Endothelial cell of umbilical vein (primary cell): ENCODE measurements at regions not wholly inside any gene's neighbourhood (a gene's known extent, or its start where the extent isn't known, plus 50 kb on each side); places are given as distances from the start of the nearest gene placed in this dataset.

Source experiments
- BruUV-seq: library from RNA; stranded (reverse); fragments of 400-500 nt; replicated peaks from 2 replicates; lab custom pipeline; 2021; lab: Mats Ljungman, UMichigan
- CTCF ChIA-PET: fragments of 300-600, 350-600 bp; sonication (Branson Sonifier 250); formaldehyde crosslinking; loops from one replicate; lab custom pipeline; 2021; ENCODE audit warnings: antibody characterized with exemption, inconsistent platforms; lab: Charles Lee
- POLR2A ChIA-PET: fragments of 300-600, 350-600 bp; sonication (Branson Sonifier 250); formaldehyde crosslinking; loops from one replicate; lab custom pipeline; 2021; ENCODE audit warnings: antibody characterized with exemption, inconsistent platforms; lab: Charles Lee
- DNase-seq: peaks from one replicate; pipeline ENCODE4 v3.0.0-alpha.2; 2011; ENCODE audit warnings: low read depth, low spot score
- FAIRE-seq: peaks from 2 replicates; lab custom pipeline; 2011; peaks lifted over from hg19 to GRCh38; lab: Jason Lieb, UNC
- H2AFZ ChIP-seq: 2 replicates; pipeline ENCODE4 v1.6.0; 2012; ENCODE audit warnings: low read depth, low read length, control low read depth, inconsistent platforms
- H3K27ac ChIP-seq: 2 replicates; pipeline ENCODE4 v1.5.1; 2011; ENCODE audit warnings: low read depth, mild to moderate bottlenecking, control low read depth, low read length, moderate library complexity; ENCODE audit not compliant: insufficient read depth
- H3K27me3 ChIP-seq, 2 experiments: 2 replicates each; pipeline versions ENCODE4 v1.6.0 to v1.6.1; 2011; ENCODE audit warnings: low read length in 2 of 2, mixed read lengths in 1 of 2; ENCODE audit not compliant: control insufficient read depth in 2 of 2, insufficient read depth in 2 of 2
- H3K36me3 ChIP-seq, 2 experiments: 2 replicates in 1 of 2; 3 replicates in 1 of 2; pipeline ENCODE4 v1.5.1; 2011; ENCODE audit warnings: low read length in 2 of 2, mild to moderate bottlenecking in 1 of 2, moderate library complexity in 1 of 2; ENCODE audit not compliant: control insufficient read depth in 2 of 2, insufficient read depth in 2 of 2; ENCODE audit errors: extremely low read depth in 1 of 2
- H3K4me1 ChIP-seq: 3 replicates; pipeline ENCODE4 v1.5.1; 2011; ENCODE audit warnings: mild to moderate bottlenecking, low read length; ENCODE audit not compliant: control insufficient read depth, insufficient read depth; ENCODE audit errors: extremely low read depth
- H3K4me2 ChIP-seq: 2 replicates; pipeline ENCODE4 v1.6.1; 2011; ENCODE audit warnings: low read length, control low read depth, mixed read lengths; ENCODE audit not compliant: insufficient read depth
- H3K4me3 ChIP-seq, 3 experiments: fragments of 200-600 bp in 1 of 3; sonication (generic), shearing (Covaris generic) in 1 of 3; replicated peaks in 1 of 3; 2 replicates each; pipeline ENCODE4 v1.5.1; 2011 to 2016; ENCODE audit warnings: control low read depth in 3 of 3, low read length in 3 of 3, mild to moderate bottlenecking in 2 of 3, inconsistent platforms in 1 of 3, low read depth in 1 of 3, moderate library complexity in 1 of 3; ENCODE audit not compliant: insufficient read depth in 1 of 3
- H3K79me2 ChIP-seq: 2 replicates; pipeline ENCODE4 v1.6.0; 2012; ENCODE audit warnings: low read length, inconsistent platforms; ENCODE audit not compliant: control insufficient read depth, insufficient read depth
- H3K9ac ChIP-seq: replicated peaks from 2 replicates; pipeline ENCODE3; 2011; ENCODE audit warnings: low read length, control low read depth; ENCODE audit not compliant: insufficient read depth; ENCODE audit errors: extremely low read depth
- H3K9me1 ChIP-seq: replicated peaks from 3 replicates; pipeline ENCODE4 v1.6.0; 2011; ENCODE audit warnings: mild to moderate bottlenecking, low read length; ENCODE audit not compliant: control insufficient read depth, insufficient read depth; ENCODE audit errors: extremely low read depth
- H3K9me3 ChIP-seq: replicated peaks from 2 replicates; pipeline ENCODE4 v1.5.1; 2012; ENCODE audit warnings: low read length, inconsistent platforms; ENCODE audit not compliant: control insufficient read depth, insufficient read depth
- H4K20me1 ChIP-seq: replicated peaks from 2 replicates; pipeline ENCODE3; 2011; ENCODE audit warnings: mild to moderate bottlenecking, low read length; ENCODE audit not compliant: control insufficient read depth, insufficient read depth; ENCODE audit errors: extremely low read depth
- EZH2 ChIP-seq: IDR thresholded peaks from 2 replicates; pipeline ENCODE4 v1.6.1; 2012; ENCODE audit warnings: borderline replicate concordance, low read depth, mild to moderate bottlenecking, moderate library complexity, low read length, inconsistent platforms; ENCODE audit not compliant: severe bottlenecking
- GATA2 ChIP-seq: IDR thresholded peaks from 2 replicates; pipeline ENCODE4 v1.7.0; 2011; ENCODE audit warnings: low read depth, mild to moderate bottlenecking, moderate library complexity, mixed read lengths, low read length; ENCODE audit not compliant: insufficient read length, insufficient read depth
- JUN ChIP-seq: IDR thresholded peaks from 2 replicates; pipeline ENCODE4 v1.6.1; 2011; ENCODE audit warnings: borderline replicate concordance, low read depth; ENCODE audit not compliant: insufficient read length, insufficient read depth
- MYC ChIP-seq: IDR thresholded peaks from one replicate; pipeline ENCODE4 v1.6.1; 2011; ENCODE audit warnings: mild to moderate bottlenecking, low read depth, low read length
- POLR2A ChIP-seq: IDR thresholded peaks from 2 replicates; pipeline ENCODE4 v1.6.1; 2012; ENCODE audit warnings: low read depth, mild to moderate bottlenecking, control low read depth, low read length
- POLR2AphosphoS5 ChIP-seq: IDR thresholded peaks from 2 replicates; pipeline ENCODE4 v1.6.1; 2012; ENCODE audit warnings: low read depth, mild to moderate bottlenecking, control low read depth, low read length, moderate library complexity; ENCODE audit not compliant: insufficient read depth
- dilution Hi-C: fragments of 300-500 bp; cut with MboI; formaldehyde crosslinking; loops from one replicate; pipeline ENCODE4 v1.15.0; 2019; ENCODE audit warnings: low sequenced_read_pairs; ENCODE audit not compliant: extremely low pct_ligation_motif_present
- intact Hi-C: fragments of 100-400 bp; cut with micrococcal nuclease; formaldehyde crosslinking; loops from one replicate; pipeline ENCODE4 v1.10.0; 2022
- TF ChIP-seq, protein P1 (sequence below), 2 donors: IDR thresholded peaks; 1 replicate in 1 of 2; 2 replicates in 1 of 2; pipeline ENCODE4 v1.5.1; 2011; ENCODE audit warnings: low read length in 2 of 2, mild to moderate bottlenecking in 2 of 2, moderate library complexity in 2 of 2, control low read depth in 1 of 2, inconsistent platforms in 1 of 2, low read depth in 1 of 2; ENCODE audit not compliant: insufficient read depth in 1 of 2; ENCODE audit errors: extremely low read depth in 1 of 2
- TF ChIP-seq, protein P2 (sequence below): IDR thresholded peaks from 2 replicates; pipeline ENCODE4 v1.6.1; 2011; ENCODE audit not compliant: insufficient read depth, insufficient read length

- Histone ChIP-seq H3K27ac (no peak overlapping the region), H3K36me3 (no peaks in the 10 kb centered on the region), H3K27me3 (no peaks in the 10 kb centered on the region), H3K9ac (no peak overlapping the region), H4K20me1 (no peaks in the 10 kb centered on the region), H3K9me1 (no peaks in the 10 kb centered on the region), H3K4me2 (no peak overlapping the region), H2AFZ (no peak overlapping the region), H3K9me3 (no peaks in the 10 kb centered on the region), H3K4me3 (no peak overlapping the region), H3K79me2 (no peaks in the 10 kb centered on the region), H3K4me1 (peaks cover 10% of the 10 kb centered on the region)
- TF ChIP-seq JUN (no peak), POLR2AphosphoS5 (no peak), GATA2 (no peak), POLR2A (no peak), EZH2 (no peak), MYC (no peak)
- TF ChIP-seq, protein P1, sequence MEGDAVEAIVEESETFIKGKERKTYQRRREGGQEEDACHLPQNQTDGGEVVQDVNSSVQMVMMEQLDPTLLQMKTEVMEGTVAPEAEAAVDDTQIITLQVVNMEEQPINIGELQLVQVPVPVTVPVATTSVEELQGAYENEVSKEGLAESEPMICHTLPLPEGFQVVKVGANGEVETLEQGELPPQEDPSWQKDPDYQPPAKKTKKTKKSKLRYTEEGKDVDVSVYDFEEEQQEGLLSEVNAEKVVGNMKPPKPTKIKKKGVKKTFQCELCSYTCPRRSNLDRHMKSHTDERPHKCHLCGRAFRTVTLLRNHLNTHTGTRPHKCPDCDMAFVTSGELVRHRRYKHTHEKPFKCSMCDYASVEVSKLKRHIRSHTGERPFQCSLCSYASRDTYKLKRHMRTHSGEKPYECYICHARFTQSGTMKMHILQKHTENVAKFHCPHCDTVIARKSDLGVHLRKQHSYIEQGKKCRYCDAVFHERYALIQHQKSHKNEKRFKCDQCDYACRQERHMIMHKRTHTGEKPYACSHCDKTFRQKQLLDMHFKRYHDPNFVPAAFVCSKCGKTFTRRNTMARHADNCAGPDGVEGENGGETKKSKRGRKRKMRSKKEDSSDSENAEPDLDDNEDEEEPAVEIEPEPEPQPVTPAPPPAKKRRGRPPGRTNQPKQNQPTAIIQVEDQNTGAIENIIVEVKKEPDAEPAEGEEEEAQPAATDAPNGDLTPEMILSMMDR (IDR thresholded peaks at IDR 0.05; ENCODE audit: extremely low read depth in 1 of 2, insufficient read depth in 1 of 2, low read depth in 1 of 2, low read length in 2 of 2) = no peak
- TF ChIP-seq, protein P2, sequence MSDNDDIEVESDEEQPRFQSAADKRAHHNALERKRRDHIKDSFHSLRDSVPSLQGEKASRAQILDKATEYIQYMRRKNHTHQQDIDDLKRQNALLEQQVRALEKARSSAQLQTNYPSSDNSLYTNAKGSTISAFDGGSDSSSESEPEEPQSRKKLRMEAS = no peak
- ChIA-PET CTCF (no interaction called here), POLR2A (no interaction called here)
- DNase-seq (no peak), FAIRE-seq (no peak)
- dilution Hi-C loops (no loop called here), intact Hi-C loops (no loop called here)
- BruUV-seq = no TSS peak
These were observed 111.0 kb upstream of the GPC1 start for GRCh38 chr2:240324312-240325015.
